GM19467 (cell line): ENCODE measurements at regions not wholly inside any gene's neighbourhood (a gene's known extent, or its start where the extent isn't known, plus 50 kb on each side); places are given as distances from the start of the nearest gene placed in this dataset.

Experiments
- ATAC-seq: cut with Tn5 transposase; IDR thresholded peaks from one replicate; pipeline ENCODE4 v1.9.1; 2021; ENCODE audit warnings: mild to moderate bottlenecking, moderate library complexity; ENCODE audit not compliant: unreplicated experiment

- ATAC-seq = no peak
Measured at GRCh38 chr12:65517656-65518210, 239.2 kb downstream of the MSRB3 start.

GRCh38 chr12:65518771-65519170 is 240.3 kb downstream of the MSRB3 start:
- no peak for ATAC-seq

GRCh38 chr12:65520658-65521057 is 242.2 kb downstream of the MSRB3 start:
- no peak for ATAC-seq

DNA sequence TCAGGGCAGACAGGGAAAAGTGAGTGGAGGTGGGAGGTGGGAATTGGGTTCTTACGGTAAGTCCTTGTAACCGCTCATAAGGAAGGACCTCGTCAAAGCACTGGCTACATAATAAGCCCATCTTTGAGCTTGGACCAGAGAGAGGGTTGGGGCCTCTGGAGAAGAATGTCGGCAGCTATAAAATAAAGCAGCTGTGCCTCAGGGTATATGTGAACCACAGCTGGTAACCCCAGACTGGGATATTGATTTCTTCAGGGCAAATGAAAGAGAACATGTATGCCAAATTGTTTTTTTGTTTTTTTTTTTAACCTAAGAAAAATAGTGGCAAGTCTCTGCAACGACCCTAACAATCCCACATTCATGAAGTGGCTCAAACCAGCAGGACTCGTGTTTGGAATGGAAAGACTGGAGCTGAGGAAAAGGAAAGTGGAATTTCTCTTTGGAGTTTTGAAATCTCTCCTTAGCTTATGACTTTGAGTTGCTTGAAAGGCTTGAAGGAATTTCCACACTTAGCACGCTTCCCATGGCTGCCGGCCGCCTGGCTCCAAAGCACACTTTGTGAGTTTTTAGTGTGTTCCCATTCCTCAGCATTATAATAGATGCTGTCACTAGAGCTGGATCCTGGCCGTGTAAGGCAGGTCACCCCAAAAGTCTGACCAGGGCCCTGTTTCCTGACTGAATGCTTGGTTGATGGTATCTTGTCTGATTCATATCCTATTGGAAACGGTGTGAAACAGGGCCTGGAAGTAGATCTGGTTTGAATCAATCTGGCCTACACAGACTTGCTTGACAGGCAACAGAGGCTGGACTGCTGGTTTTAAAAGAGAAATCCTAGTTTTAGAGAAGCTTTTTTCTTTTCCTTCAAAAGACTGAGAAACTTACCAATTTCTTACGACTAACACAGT is 244.7 kb downstream of the MSRB3 start:
- no peak for ATAC-seq

- ATAC-seq = no peak
Measured at GRCh38 chr12:65524666-65525065, 246.2 kb downstream of the MSRB3 start.

- ATAC-seq = no peak
Measured at GRCh38 chr12:65525491-65526141, 247.1 kb downstream of the MSRB3 start.

GRCh38 chr12:65526311-65526710 is 247.8 kb downstream of the MSRB3 start:
- no peak for ATAC-seq

- ATAC-seq = no peak
Measured at GRCh38 chr12:65528127-65528526, 249.6 kb downstream of the MSRB3 start.

- no peak for ATAC-seq
Measured at GRCh38 chr12:65529106-65529505, 250.6 kb downstream of the MSRB3 start.

DNA sequence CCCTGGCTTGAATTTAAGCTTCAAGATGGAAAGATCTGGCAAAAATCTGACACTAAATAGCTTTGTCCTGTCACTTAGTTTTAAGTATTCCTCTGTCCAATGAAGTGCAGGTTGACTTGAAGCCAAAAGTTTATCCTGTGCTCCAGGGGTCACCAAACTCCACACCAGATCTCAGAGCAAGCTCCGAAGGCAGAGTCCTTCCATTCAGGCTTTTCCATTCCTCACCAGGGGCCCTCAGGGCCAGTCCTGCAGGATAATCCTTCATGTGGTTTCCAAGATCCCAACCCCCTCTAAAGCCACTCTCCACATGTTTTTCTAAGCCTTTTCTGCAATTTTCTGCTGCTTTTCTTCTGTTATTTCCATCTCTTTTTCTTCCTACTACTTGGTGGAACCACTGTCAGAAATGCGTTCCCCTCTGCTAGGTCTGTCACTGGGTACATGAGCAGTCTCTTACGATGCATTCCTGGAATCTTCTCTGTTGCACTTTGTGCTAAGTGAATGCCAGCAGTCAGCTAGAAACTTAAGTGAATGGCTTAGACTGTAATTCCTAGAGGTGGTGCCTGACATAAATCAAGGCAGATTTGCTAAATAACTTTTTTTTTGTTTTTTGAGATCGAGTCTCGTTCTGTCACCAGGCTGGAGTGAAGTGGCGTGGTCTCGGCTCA is 251.4 kb downstream of the MSRB3 start:
- ATAC-seq = no peak

- ATAC-seq = no peak
Measured at GRCh38 chr12:65532162-65532561, 253.7 kb downstream of the MSRB3 start.

DNA sequence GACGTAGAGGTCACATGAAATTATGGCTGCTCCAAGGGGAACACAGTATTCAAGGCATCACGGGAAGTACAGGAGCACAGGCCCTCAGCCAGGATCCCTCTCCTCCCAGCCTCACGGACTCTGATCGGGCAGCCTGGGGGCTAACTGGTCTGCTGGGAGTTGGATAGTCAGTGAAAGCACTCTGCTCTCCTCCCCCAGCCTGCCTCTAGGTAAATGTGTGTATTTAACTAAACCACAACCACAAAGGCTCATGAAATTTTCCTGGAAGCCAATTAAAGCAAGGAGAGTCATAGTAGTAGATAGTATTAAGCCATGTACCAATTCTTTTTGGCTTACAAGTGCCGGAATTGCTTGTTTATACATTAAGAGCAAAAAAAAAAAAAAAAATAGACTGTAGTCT is 254.3 kb downstream of the MSRB3 start:
- no peak for ATAC-seq

DNA sequence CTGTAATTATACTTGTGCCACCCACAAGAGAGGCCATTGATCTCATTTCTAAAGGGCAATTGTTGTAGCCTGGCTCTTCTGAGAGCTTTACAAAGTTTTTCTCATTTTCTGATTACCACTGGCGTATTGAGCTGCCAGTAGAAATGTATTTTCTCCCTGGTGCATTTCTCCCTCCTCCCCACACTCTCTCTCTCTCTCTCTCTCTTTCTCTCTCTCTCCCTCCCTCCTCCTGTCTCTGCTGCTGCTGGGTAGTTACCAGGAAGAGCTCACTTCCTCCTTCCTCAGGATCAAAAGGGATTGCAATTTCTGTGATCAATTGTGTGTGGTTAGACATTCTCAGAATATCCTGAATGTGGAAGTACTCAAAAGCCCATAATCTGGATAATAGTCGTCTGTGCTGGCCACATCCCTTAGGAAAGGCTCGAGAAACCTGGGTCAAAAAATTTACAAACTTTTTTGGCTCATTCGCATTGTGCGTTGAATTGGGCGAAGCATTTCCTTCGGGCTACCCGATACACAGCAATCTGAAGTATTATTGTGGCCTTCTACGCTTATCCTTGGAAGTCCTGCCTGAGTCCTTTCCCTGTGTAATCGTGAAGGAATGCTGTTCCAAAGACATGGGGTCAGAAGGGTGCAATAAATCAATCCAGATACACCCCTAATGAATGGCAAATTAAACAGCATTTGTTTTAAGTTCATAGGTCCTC is 254.8 kb downstream of the MSRB3 start:
- no peak for ATAC-seq

DNA sequence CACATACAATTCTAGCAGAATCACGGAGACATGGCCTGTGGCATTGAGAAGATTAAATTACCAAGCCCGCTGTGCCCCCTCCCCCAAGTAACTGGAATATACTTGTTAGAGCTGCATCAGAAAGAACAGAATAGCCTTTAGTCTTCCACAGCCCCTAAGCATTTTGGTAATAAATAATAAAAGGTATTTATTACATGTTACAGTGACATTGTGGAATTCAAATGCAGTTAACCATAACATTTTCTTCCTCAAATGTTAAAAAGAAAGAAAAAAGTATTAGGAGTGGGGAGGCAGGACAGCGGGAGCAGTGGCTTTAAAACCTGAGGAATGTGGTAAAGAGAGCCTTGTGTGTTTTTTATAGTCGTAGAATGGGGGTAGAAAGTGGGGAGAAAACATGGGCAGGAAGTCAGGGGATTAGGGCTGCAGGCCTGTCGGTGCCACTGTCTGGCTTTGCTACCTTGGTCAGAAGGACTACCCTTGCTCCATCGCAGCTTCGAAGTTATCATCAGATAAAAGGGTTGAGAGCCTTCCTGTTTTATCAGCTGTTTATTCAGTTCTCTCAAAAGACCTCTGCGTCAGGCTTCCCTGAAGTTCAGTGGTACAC is 255.9 kb downstream of the MSRB3 start:
- ATAC-seq = no peak

DNA sequence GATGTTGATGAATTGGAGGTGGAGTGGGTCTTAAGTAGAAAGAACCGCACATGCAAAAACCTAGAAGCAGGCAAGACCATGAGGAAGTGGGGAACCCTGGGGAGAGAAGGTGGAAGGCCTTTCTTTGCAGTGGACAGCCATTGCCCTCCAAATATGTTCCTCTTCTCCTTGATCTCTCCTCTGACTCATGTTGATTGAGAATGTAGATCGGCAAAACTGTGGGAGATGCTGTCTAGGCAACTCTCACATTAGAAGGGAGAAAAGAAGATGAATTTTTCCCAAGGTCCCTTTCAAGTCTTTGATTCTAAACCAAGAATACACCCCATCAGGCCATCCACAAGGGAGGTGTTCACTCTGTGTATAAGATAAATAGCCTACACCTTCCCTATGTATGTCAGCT is 257.5 kb downstream of the MSRB3 start:
- ATAC-seq = no peak

DNA sequence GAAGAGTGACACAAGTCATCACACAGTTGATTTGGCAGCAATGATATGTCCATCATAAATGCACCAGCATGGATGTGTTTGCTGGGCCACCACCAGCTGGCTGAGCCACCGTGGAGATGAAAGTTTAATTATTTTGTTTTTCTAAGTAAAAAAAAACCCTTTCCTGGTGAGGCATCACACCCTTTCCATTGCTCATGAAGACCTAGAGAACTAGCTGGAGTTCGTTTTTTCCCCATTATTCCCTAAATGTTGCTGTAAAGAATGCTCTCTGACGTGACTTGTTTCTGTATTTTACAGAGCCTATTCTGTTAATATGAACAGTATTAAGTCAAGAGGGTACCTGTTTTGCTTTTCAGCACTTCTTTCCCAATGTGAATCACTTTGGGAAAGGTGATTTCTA is 257.9 kb downstream of the MSRB3 start:
- ATAC-seq = no peak

DNA sequence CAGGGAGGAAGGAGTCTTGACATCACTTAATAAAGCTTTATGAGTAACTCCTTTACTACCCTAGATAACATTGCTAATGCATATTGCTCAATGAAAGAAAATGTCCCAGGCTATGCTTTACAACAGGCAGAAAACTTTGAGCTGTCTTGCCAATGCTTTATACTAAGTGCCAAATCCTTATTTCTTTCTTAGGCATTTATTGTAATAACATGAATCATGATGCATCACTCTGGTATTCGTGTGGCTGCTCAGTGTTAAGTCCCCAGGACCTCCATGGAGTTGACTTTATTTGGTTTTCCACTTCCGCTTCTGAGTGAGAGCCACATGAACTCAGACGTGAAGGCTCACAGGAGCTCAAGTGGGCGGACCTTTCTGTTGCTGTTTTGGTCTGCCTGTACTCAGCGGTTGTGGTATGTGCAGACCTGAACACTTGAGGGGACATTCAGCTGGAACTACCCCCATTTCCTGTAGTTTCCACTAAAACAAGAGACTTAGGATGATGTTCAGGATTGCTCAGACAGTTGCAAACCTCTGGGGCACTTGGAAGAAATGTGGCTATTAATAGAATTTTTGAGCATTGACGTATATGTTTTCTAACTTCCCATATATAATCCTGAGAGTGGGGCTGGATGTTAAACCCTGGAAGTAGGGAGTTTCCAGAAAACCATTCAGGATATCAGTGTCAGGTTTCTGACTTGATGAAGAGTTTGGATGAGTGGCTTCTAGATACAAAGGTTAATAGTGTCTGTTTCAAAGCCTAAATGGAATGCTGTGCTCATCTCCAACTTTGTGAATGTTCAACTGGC is 258.6 kb downstream of the MSRB3 start:
- no peak for ATAC-seq

- ATAC-seq = no peak
Measured at GRCh38 chr12:65537978-65538377, 259.5 kb downstream of the MSRB3 start.

DNA sequence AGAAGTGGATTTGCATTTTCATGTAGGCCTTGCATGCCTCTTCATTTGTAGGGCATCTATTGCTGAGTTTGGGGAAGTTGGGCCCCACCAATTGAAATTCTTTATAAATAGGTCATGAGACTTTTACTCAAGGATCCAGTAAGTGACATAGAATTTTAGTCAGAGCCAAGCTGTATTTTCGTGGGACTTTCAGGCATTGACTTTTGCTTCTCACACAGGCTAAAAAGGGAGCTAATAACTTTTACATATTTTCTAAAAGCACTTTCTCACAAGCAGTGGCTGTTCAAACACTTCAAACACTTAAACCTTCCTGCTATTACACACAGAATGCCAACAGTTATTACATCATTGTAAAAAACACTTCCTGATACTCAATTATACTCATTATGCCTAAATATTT is 260.5 kb downstream of the MSRB3 start:
- no peak for ATAC-seq

DNA sequence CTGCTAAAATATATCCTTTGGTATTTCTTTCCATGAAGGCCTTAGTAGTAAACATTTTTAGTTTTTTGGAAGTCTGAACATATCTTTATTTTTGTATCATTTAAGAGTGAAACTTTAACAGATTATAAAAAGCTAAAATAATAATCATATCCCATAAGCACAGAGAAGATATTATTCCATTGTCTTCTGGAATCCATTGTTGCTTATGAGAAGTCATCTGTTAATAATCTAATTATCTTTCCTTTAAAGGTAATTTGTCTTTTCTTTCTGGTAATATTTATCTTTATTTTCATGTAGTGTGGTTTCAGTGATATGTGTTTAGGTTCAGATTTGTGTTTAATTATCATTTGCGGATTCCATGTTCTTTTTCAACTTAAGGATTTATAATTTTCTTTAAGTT is 261.7 kb downstream of the MSRB3 start:
- ATAC-seq = no peak
